BLaER1 (cell line): ENCODE measurements at regions not wholly inside any gene's neighbourhood (a gene's known extent, or its start where the extent isn't known, plus 50 kb on each side); places are given as distances from the start of the nearest gene placed in this dataset.

Source experiments
- H3K27ac ChIP-seq: shearing (Covaris generic); formaldehyde crosslinking; 2 replicates; pipeline ENCODE4 v1.8.1; 2022
- H3K27me3 ChIP-seq: shearing (Covaris generic); formaldehyde crosslinking; 2 replicates; pipeline ENCODE4 v1.8.1; 2022
- H3K36me3 ChIP-seq: shearing (Covaris generic); formaldehyde crosslinking; 2 replicates; pipeline ENCODE4 v1.8.1; 2022
- H3K4me1 ChIP-seq: shearing (Covaris generic); formaldehyde crosslinking; 2 replicates; pipeline ENCODE4 v1.8.1; 2022
- H3K4me2 ChIP-seq: shearing (Covaris generic); formaldehyde crosslinking; 2 replicates; pipeline ENCODE4 v1.8.1; 2022
- H3K4me3 ChIP-seq: shearing (Covaris generic); formaldehyde crosslinking; 2 replicates; pipeline ENCODE4 v1.8.1; 2022
- H3K9ac ChIP-seq: shearing (Covaris generic); formaldehyde crosslinking; 2 replicates; pipeline ENCODE4 v1.8.1; 2022
- H3K9me3 ChIP-seq: shearing (Covaris generic); formaldehyde crosslinking; 2 replicates; pipeline ENCODE4 v1.8.1; 2022
- H4K20me1 ChIP-seq: shearing (Covaris generic); formaldehyde crosslinking; 2 replicates; pipeline ENCODE4 v1.8.1; 2022
- Cebpa-rat ChIP-seq: shearing (Covaris generic); IDR thresholded peaks from 2 replicates; pipeline ENCODE4 v1.8.1; 2022

DNA sequence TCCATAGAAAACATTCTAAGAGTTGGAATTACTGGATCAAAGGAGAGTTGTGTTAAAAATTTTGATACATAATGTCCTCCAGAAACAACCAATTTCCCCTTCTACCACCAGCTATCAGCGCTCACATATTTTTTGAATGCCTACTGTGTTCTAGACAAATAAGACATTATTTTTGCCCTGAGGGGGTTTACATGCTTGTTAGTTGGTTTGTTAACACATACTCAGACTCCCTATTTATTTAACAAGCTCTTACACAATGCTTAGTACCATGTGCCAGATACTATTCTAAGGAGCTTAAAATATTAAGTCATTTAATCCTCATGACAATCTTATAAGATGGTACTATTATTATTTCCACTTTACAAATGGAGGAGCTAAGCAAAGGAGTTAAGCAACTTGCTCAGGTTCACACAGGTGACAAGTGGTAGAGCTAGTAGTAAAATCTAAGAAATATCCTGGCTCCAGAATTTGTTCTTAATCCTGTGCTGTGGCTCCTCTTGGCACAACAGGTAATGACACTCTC is 194.2 kb downstream of the UTP18 start:
- Histone ChIP-seq H3K4me3 (no peak overlapping the region), H3K9ac (no peak overlapping the region), H3K4me1 (no peaks in the 10 kb centered on the region), H3K27me3 (no peaks in the 10 kb centered on the region), H3K36me3 (no peaks in the 10 kb centered on the region), H3K27ac (no peak overlapping the region), H3K4me2 (no peak overlapping the region), H3K9me3 (no peaks in the 10 kb centered on the region), H4K20me1 (no peaks in the 10 kb centered on the region)
- TF ChIP-seq Cebpa-rat, result no peak

DNA sequence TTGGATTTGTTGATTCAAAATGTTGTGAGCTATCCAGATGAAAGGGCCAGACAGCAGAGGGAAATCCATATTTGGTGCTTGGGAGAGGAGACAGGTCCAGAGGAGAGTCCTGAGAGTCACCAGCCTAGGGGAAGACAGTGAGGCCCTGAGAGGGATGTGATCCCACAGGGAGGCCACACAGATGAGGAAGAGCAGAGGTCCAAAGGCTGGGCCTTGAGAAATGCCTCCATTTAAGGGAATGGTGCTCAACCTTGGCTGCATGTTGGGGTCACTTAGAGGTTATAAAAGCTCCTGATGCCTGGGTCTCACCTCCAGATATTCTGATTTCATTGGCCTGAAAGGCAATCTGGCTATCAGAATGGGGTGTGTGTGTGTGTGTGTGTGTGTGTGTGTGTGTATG is 194.9 kb downstream of the UTP18 start:
- Histone ChIP-seq H3K36me3 (no peaks in the 10 kb centered on the region), H3K9me3 (no peaks in the 10 kb centered on the region), H4K20me1 (no peaks in the 10 kb centered on the region), H3K4me1 (no peaks in the 10 kb centered on the region), H3K4me2 (no peak overlapping the region), H3K4me3 (no peak overlapping the region), H3K27me3 (no peaks in the 10 kb centered on the region), H3K27ac (no peak overlapping the region), H3K9ac (no peak overlapping the region)
- no peak for TF ChIP-seq Cebpa-rat

DNA sequence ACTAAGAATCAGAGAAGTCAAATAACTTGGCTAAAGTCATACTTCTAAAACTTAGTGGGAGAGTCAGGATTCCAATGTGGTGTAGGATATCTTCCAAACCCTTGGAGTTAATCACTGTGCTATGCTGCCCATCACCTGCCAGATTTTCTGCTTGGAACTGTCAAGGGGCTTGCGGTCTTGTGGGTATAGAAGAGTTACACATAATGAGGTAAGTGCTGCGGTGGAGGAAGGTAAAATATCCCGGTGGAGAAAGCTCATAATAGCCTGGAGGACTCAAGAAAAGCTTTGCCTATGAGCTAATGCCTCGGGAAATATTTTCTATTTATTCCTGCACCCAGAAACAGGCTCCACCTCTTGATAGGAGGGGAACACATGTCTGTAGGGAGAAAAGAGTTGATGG is 195.6 kb downstream of the UTP18 start:
- H3K9me3 ChIP-seq, result no peaks in the 10 kb centered on the region
- no peak overlapping the region for H3K27ac ChIP-seq
- H3K27me3 ChIP-seq, result no peaks in the 10 kb centered on the region
- H3K4me1 ChIP-seq, result no peaks in the 10 kb centered on the region
- TF ChIP-seq Cebpa-rat, result no peak
- no peak overlapping the region for H3K4me3 ChIP-seq
- no peaks in the 10 kb centered on the region for H3K36me3 ChIP-seq
- H3K9ac ChIP-seq, result no peak overlapping the region
- no peaks in the 10 kb centered on the region for H4K20me1 ChIP-seq
- H3K4me2 ChIP-seq, result no peak overlapping the region

DNA sequence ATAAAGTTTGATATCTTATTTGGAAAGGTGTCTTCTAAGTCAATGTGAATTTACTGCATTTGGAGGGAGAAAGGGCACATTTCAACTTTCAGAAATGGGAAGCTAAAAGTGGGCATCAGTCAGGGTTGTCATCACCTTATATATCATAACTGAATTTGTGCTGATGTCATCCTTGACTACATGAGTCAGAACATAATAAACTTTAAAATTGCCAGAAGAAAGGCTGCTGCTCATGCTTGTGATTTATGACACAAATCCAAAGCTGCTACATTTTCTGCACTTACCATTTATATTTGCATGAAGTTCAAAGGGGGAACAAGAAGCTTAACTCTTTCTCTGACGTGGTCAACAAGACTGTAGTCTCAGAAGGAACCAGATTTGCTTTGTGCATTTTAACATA is 196.6 kb downstream of the UTP18 start:
- H3K27me3 ChIP-seq, result no peaks in the 10 kb centered on the region
- no peak overlapping the region for H3K4me3 ChIP-seq
- TF ChIP-seq Cebpa-rat, result no peak
- H3K9ac ChIP-seq, result no peak overlapping the region
- no peak overlapping the region for H3K27ac ChIP-seq
- H3K9me3 ChIP-seq, result no peaks in the 10 kb centered on the region
- no peaks in the 10 kb centered on the region for H3K4me1 ChIP-seq
- no peak overlapping the region for H3K4me2 ChIP-seq
- H3K36me3 ChIP-seq, result no peaks in the 10 kb centered on the region
- no peaks in the 10 kb centered on the region for H4K20me1 ChIP-seq

DNA sequence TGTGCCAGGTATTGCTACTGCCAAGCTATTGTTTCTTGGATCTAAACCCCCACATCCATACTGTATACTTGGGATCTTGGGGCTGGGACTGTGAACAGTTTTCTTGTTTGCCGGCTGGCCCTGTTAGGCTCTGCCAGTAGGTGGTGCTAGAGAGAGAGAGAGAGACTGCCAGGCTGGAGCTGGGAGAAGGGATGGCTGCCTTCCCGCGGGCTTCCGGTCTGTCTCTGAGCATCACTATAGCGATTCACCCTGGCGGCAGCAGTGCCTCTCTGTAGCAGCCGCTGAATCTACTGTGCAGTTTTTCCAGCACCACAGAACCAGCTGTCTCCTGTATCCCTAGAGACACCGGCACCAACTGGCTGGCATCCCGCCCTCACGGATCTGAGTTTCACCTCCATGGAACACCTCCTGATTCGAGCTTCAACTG is 201.2 kb downstream of the UTP18 start:
- Histone ChIP-seq H3K9ac (no peak overlapping the region), H4K20me1 (no peaks in the 10 kb centered on the region), H3K36me3 (no peaks in the 10 kb centered on the region), H3K4me1 (no peaks in the 10 kb centered on the region), H3K4me3 (no peak overlapping the region), H3K27ac (no peak overlapping the region), H3K27me3 (no peaks in the 10 kb centered on the region), H3K4me2 (no peak overlapping the region), H3K9me3 (no peaks in the 10 kb centered on the region)
- TF ChIP-seq Cebpa-rat, result no peak

DNA sequence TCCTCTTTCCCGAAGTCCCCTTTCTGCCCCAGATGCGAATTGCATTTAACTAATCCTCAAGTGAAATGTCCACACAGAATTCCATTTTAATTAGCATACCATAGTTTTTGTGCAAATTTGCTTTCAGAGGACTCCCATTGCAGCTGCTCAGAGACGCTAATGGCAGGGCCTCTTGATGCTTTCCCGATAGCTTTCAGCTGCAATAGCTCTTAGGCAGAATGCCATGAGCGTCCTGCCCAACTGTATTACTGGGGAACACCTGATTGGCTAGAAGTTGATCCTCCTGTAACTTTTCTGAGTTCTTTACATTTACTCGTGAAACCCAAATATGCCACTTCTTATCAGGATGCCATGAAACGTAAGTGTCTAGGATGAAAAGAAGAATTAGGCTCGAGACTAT is 203.0 kb downstream of the UTP18 start:
- Histone ChIP-seq H4K20me1 (no peaks in the 10 kb centered on the region), H3K9me3 (no peaks in the 10 kb centered on the region), H3K36me3 (no peaks in the 10 kb centered on the region), H3K4me2 (no peak overlapping the region), H3K4me3 (no peak overlapping the region), H3K9ac (no peak overlapping the region), H3K27me3 (no peaks in the 10 kb centered on the region), H3K4me1 (no peaks in the 10 kb centered on the region), H3K27ac (no peak overlapping the region)
- no peak for TF ChIP-seq Cebpa-rat

DNA sequence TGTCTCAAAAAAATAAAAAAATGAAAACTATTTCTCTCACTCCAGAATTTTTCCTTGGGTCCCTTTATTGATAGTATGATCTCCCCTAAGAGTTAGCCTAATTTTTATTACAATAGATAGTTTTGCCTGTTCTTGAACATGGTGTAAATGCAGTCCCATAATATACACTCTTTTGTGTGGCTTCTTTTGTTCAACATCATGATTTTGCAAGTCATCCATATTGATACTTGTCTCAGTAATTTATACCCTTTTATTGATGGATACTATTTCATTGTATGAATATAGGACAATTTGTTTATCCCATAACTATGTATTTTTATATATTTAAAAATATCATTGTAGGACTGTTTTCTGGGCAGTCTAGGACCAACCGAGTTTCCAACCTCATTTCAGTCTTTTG is 207.0 kb downstream of the UTP18 start:
- Histone ChIP-seq H3K4me1 (no peaks in the 10 kb centered on the region), H3K9ac (no peak overlapping the region), H3K4me2 (no peak overlapping the region), H3K27me3 (no peaks in the 10 kb centered on the region), H3K4me3 (no peak overlapping the region), H3K9me3 (no peaks in the 10 kb centered on the region), H4K20me1 (no peaks in the 10 kb centered on the region), H3K36me3 (no peaks in the 10 kb centered on the region), H3K27ac (no peak overlapping the region)
- no peak for TF ChIP-seq Cebpa-rat

DNA sequence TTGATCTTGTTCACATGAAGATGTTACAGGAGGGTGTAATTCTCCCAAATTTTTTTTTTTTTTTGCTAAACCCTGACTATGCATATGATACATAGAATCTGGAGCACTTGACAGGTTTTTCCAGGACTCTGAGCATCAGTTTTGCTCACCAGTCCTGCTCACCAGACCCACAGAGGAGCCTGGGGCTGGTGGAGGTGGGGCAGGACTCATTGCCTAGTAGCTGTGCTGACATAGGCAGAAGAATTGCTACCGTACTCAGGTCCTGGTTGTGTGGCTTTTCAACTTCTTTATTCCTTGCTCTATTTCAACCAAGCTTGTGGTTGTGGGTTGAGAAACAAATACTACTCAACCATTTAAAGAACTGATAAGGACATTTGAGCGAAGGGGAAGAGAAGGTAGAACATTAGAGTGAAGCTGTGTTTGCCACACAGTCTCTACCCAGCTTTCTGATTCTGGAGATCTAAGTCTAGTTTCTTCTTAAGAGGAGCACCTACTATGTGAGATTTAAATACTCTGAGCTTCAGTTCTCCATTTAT is 212.4 kb downstream of the UTP18 start:
- Histone ChIP-seq H3K27me3 (no peaks in the 10 kb centered on the region), H3K4me2 (no peak overlapping the region), H3K9ac (no peak overlapping the region), H3K27ac (no peak overlapping the region), H3K36me3 (no peaks in the 10 kb centered on the region), H3K4me3 (no peak overlapping the region), H4K20me1 (no peaks in the 10 kb centered on the region), H3K9me3 (no peaks in the 10 kb centered on the region), H3K4me1 (no peaks in the 10 kb centered on the region)
- TF ChIP-seq Cebpa-rat, result no peak

DNA sequence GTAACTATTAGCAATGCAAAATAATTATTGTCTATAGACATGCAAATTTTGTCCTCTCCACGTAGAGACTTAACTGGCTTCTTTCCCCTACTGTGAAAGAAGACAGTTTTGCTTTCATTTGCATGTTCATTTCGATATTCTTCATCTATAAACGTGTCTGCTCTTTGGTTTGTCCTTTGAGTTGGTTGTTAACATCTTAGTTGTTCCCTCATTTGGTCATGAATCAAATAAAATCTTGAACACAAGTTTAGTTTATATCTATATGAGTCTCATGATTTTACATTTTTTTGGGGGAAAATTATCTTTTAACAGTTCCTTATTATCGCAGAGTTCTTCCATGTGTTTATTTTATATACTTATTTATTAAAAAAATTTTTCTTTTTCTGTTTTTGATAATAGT is 214.4 kb downstream of the UTP18 start:
- Histone ChIP-seq H3K4me3 (no peak overlapping the region), H4K20me1 (no peaks in the 10 kb centered on the region), H3K4me2 (no peak overlapping the region), H3K9ac (no peak overlapping the region), H3K4me1 (no peaks in the 10 kb centered on the region), H3K27ac (no peak overlapping the region), H3K27me3 (no peaks in the 10 kb centered on the region), H3K36me3 (no peaks in the 10 kb centered on the region), H3K9me3 (no peaks in the 10 kb centered on the region)
- TF ChIP-seq Cebpa-rat, result no peak

DNA sequence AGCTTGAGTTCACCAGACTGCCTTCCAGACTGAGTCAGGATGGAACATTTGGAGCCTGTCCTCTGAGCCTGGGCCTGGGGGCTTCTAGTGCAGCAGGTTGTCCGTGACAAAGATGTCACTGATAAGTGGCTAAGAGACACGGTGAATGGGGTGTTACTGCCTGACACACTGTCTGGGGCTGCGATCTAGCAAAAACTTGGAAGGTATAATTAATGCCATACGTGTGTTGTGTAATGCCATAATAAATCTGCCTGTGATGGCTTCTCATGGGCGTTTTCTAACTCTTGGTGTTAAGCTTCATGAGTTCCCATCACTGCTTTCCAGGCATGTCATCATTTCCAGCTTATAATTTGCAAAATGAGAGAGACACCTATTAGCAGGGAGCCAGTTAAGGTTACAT is 215.4 kb downstream of the UTP18 start:
- H3K27me3 ChIP-seq, result no peaks in the 10 kb centered on the region
- H3K4me2 ChIP-seq, result no peak overlapping the region
- H3K36me3 ChIP-seq, result no peaks in the 10 kb centered on the region
- no peak overlapping the region for H3K4me3 ChIP-seq
- no peaks in the 10 kb centered on the region for H3K4me1 ChIP-seq
- no peak overlapping the region for H3K9ac ChIP-seq
- no peak overlapping the region for H3K27ac ChIP-seq
- no peak for TF ChIP-seq Cebpa-rat
- no peaks in the 10 kb centered on the region for H4K20me1 ChIP-seq
- H3K9me3 ChIP-seq, result peaks cover 3% of the 10 kb centered on the region; the same call in 1 of the 2 replicates

DNA sequence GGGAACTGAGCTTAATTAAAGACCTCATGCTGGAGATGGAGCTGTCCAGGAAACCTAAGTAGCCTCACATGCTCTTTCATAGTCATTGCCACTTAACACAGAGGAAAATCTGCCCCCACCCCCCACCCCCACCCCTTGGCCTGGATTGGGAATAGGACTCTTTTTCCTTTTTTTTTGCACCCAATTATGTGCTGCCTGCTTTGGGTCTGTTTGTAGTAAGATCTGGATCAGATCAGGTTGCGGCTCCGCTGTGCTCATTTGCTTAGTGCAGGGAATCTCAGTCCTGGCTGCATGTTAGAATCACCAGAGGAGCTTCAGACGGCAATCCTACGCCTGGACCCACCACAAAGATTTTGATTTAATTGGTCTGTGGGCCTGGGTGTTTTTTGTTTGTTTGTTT is 219.0 kb downstream of the UTP18 start:
- TF ChIP-seq Cebpa-rat, result no peak
- Histone ChIP-seq H3K9ac (no peak overlapping the region), H3K4me1 (no peaks in the 10 kb centered on the region), H3K27me3 (no peaks in the 10 kb centered on the region), H3K27ac (no peak overlapping the region), H4K20me1 (no peaks in the 10 kb centered on the region), H3K4me2 (no peak overlapping the region), H3K4me3 (no peak overlapping the region), H3K9me3 (peaks cover 15% of the 10 kb centered on the region), H3K36me3 (no peaks in the 10 kb centered on the region)
